ENCODE measurements at regions not wholly inside any gene's neighbourhood (a gene's known extent, or its start where the extent isn't known, plus 50 kb on each side); places are given as distances from the start of the nearest gene placed in this dataset.

GRCh38 chr4:115355329-115355728, 241.9 kb upstream of the NDST4 start:
- Mint-ChIP-seq H3K27me3 (ENCODE audit: insufficient read depth, unreplicated experiment) (no peaks in the 10 kb centered on the region), H3K4me1 (ENCODE audit: low read depth, unreplicated experiment) (no peaks in the 10 kb centered on the region), H3K9me3 (ENCODE audit: unreplicated experiment) (peaks cover 12% of the 10 kb centered on the region), H3K4me3 (ENCODE audit: unreplicated experiment) (no peak overlapping the region), H3K36me3 (ENCODE audit: insufficient read depth, unreplicated experiment) (no peaks in the 10 kb centered on the region), H3K27ac (ENCODE audit: unreplicated experiment) (no peak overlapping the region)
- ChIA-PET POLR2A (no interaction called here), CTCF (no interaction called here)
- H3K9me3 ChIP-seq = no peaks in the 10 kb centered on the region
- no peaks in the 10 kb centered on the region for H3K27me3 ChIP-seq (replicated peaks; ENCODE audit: control insufficient read depth, insufficient read depth, low read length)
- BruUV-seq (replicated peaks) = no TSS peak
- DNase-seq = no peak
- intact Hi-C loops (cut with micrococcal nuclease; ENCODE audit: unreplicated experiment) = no loop called here
- no peak overlapping the region for H3K4me3 ChIP-seq (ENCODE audit: low read depth, low read length)
- H3K4me1 ChIP-seq = no peaks in the 10 kb centered on the region
- TF ChIP-seq CTCF (IDR thresholded peaks at IDR 0.05; ENCODE audit: insufficient read depth in 1 of 2, low read depth in 1 of 2, low read length in 1 of 2, severe bottlenecking in 1 of 2, unreplicated experiment in 1 of 2) = no peak
- no peaks in the 10 kb centered on the region for H3K36me3 ChIP-seq (ENCODE audit: control insufficient read depth, insufficient read depth, low read length)

GRCh38 chr4:115353370-115353769, 239.9 kb upstream of the NDST4 start:
- Mint-ChIP-seq H3K4me3 (ENCODE audit: unreplicated experiment) (no peak overlapping the region), H3K27me3 (ENCODE audit: insufficient read depth, unreplicated experiment) (no peaks in the 10 kb centered on the region), H3K4me1 (ENCODE audit: low read depth, unreplicated experiment) (no peaks in the 10 kb centered on the region), H3K9me3 (ENCODE audit: unreplicated experiment) (peaks cover 12% of the 10 kb centered on the region), H3K36me3 (ENCODE audit: insufficient read depth, unreplicated experiment) (no peaks in the 10 kb centered on the region), H3K27ac (ENCODE audit: unreplicated experiment) (no peak overlapping the region)
- CTCF ChIA-PET = no interaction called here
- Histone ChIP-seq H3K4me1 (no peaks in the 10 kb centered on the region), H3K36me3 (ENCODE audit: control insufficient read depth, insufficient read depth, low read length) (no peaks in the 10 kb centered on the region), H3K27me3 (replicated peaks; ENCODE audit: control insufficient read depth, insufficient read depth, low read length) (no peaks in the 10 kb centered on the region), H3K9me3 (no peaks in the 10 kb centered on the region), H3K4me3 (ENCODE audit: low read depth, low read length) (no peak overlapping the region)
- TF ChIP-seq CTCF (IDR thresholded peaks at IDR 0.05; ENCODE audit: insufficient read depth in 1 of 2, low read depth in 1 of 2, low read length in 1 of 2, severe bottlenecking in 1 of 2, unreplicated experiment in 1 of 2) = no peak
- BruUV-seq (replicated peaks) = no TSS peak
- intact Hi-C loops (cut with micrococcal nuclease; ENCODE audit: unreplicated experiment) = no loop called here
- DNase-seq = no peak
- POLR2A ChIA-PET = no interaction called here

- Histone ChIP-seq H3K36me3 (ENCODE audit: control insufficient read depth, insufficient read depth, low read length) (no peaks in the 10 kb centered on the region), H3K4me1 (no peaks in the 10 kb centered on the region), H3K27me3 (replicated peaks; ENCODE audit: control insufficient read depth, insufficient read depth, low read length) (no peaks in the 10 kb centered on the region), H3K4me3 (ENCODE audit: low read depth, low read length) (no peak overlapping the region), H3K9me3 (no peaks in the 10 kb centered on the region)
- H3K36me3 Mint-ChIP-seq (ENCODE audit: insufficient read depth, unreplicated experiment) = no peaks in the 10 kb centered on the region
- no peaks in the 10 kb centered on the region for H3K4me1 Mint-ChIP-seq (ENCODE audit: low read depth, unreplicated experiment)
- intact Hi-C loops (cut with micrococcal nuclease; ENCODE audit: unreplicated experiment) = no loop called here
- ChIA-PET CTCF (no interaction called here), POLR2A (no interaction called here)
- no peak for TF ChIP-seq CTCF (IDR thresholded peaks at IDR 0.05; ENCODE audit: insufficient read depth in 1 of 2, low read depth in 1 of 2, low read length in 1 of 2, severe bottlenecking in 1 of 2, unreplicated experiment in 1 of 2)
- H3K27me3 Mint-ChIP-seq (ENCODE audit: insufficient read depth, unreplicated experiment) = no peaks in the 10 kb centered on the region
- H3K27ac Mint-ChIP-seq (ENCODE audit: unreplicated experiment) = no peak overlapping the region
- DNase-seq = no peak
- no peak overlapping the region for H3K4me3 Mint-ChIP-seq (ENCODE audit: unreplicated experiment)
- no TSS peak for BruUV-seq (replicated peaks)
- no peaks in the 10 kb centered on the region for H3K9me3 Mint-ChIP-seq (ENCODE audit: unreplicated experiment)
Observed at GRCh38 chr4:115343171-115343570, 229.8 kb upstream of the NDST4 start.
